B cell (primary cell): ENCODE measurements at regions not wholly inside any gene's neighbourhood (a gene's known extent, or its start where the extent isn't known, plus 50 kb on each side); places are given as distances from the start of the nearest gene placed in this dataset.

Experiments used
- ATAC-seq: fragments of 200-7000 bp; cut with Tn5 transposase; one replicate; pipeline ENCODE4 v1.10.0; 2021; ENCODE audit warnings: low read depth, mild to moderate bottlenecking, moderate number of reproducible peaks, moderate library complexity
- CTCF ChIA-PET: fragments of 350-600 bp; sonication (Branson Sonifier 250); formaldehyde crosslinking; loops from one replicate; lab custom pipeline; 2021; ENCODE audit warnings: antibody characterized with exemption, inconsistent platforms; lab: Charles Lee
- POLR2A ChIA-PET: fragments of 350-600 bp; sonication (Branson Sonifier 250); formaldehyde crosslinking; loops from one replicate; lab custom pipeline; 2021; ENCODE audit warnings: antibody characterized with exemption; lab: Charles Lee
- DNase-seq: peaks from one replicate; pipeline ENCODE4 v3.0.0; 2013
- H2AFZ ChIP-seq: 2 replicates; pipeline ENCODE4 v1.6.1; 2012; ENCODE audit warnings: mild to moderate bottlenecking, low read depth, low read length; ENCODE audit not compliant: insufficient read depth, poor library complexity, severe bottlenecking
- H3K27ac ChIP-seq, 2 donors: 1 replicate in 1 of 2; 2 replicates in 1 of 2; pipeline ENCODE4 v1.5.1; 2012 to 2013; ENCODE audit warnings: low read length in 2 of 2, mild to moderate bottlenecking in 2 of 2, moderate library complexity in 1 of 2
- H3K27me3 ChIP-seq, 4 experiments: fragments of 200-600 bp in 1 of 4; sonication (generic) in 1 of 4; replicated peaks in 1 of 4; 1 replicate in 2 of 4; 2 replicates in 2 of 4; pipeline versions ENCODE4 v1.6.1 to v1.7.0; 2013 to 2016; ENCODE audit warnings: low read length in 3 of 4, mild to moderate bottlenecking in 2 of 4, mixed read lengths in 1 of 4, moderate library complexity in 1 of 4; ENCODE audit not compliant: insufficient read depth in 4 of 4, control insufficient read depth in 3 of 4; ENCODE audit errors: control extremely low read depth in 1 of 4
- H3K36me3 ChIP-seq, 2 experiments: replicated peaks in 1 of 2; 1 replicate in 1 of 2; 2 replicates in 1 of 2; pipeline versions ENCODE4 v1.6.1 to v1.7.1; 2013; ENCODE audit warnings: low read length in 1 of 2; ENCODE audit not compliant: insufficient read depth in 2 of 2, control insufficient read depth in 1 of 2; ENCODE audit errors: control extremely low read depth in 1 of 2, extremely low read depth in 1 of 2
- H3K4me1 ChIP-seq, 2 donors: fragments of 200-600 bp in 1 of 2; sonication (generic) in 1 of 2; 1 replicate in 1 of 2; 2 replicates in 1 of 2; pipeline versions ENCODE4 v1.5.1 to v1.6.1; 2013 to 2017; ENCODE audit warnings: low read length in 2 of 2; ENCODE audit not compliant: control insufficient read depth in 2 of 2, insufficient read depth in 2 of 2
- H3K4me2 ChIP-seq: replicated peaks from 2 replicates; pipeline ENCODE3; 2012; ENCODE audit warnings: mild to moderate bottlenecking, low read depth, low read length; ENCODE audit not compliant: poor library complexity, severe bottlenecking
- H3K4me3 ChIP-seq, 5 experiments: fragments of 200-600 bp in 1 of 5; sonication (generic) in 1 of 5; 1 replicate in 3 of 5; 2 replicates in 2 of 5; pipeline versions ENCODE4 v1.5.1 to v1.7.0; 2011 to 2016; ENCODE audit warnings: low read length in 4 of 5, mild to moderate bottlenecking in 4 of 5, low read depth in 2 of 5, control low read depth in 1 of 5, moderate library complexity in 1 of 5; ENCODE audit not compliant: insufficient read depth in 1 of 5; ENCODE audit errors: control extremely low read depth in 1 of 5, extremely low read depth in 1 of 5
- H3K79me2 ChIP-seq: fragments of 200-600 bp; sonication (generic); one replicate; pipeline ENCODE4 v1.6.0; 2016; ENCODE audit warnings: low read length; ENCODE audit not compliant: control insufficient read depth, insufficient read depth
- H3K9ac ChIP-seq: fragments of 200-600 bp; sonication (generic); 2 replicates; pipeline ENCODE4 v1.6.1; 2017; ENCODE audit warnings: mild to moderate bottlenecking, low read length, moderate library complexity
- H3K9me3 ChIP-seq, 3 donors: one replicate each; pipeline versions ENCODE4 v1.6.1 to v1.7.1; 2013; ENCODE audit warnings: low read length in 2 of 3; ENCODE audit not compliant: control insufficient read depth in 2 of 3, insufficient read depth in 1 of 3; ENCODE audit errors: control extremely low read depth in 1 of 3
- H4K20me1 ChIP-seq: 2 replicates; pipeline ENCODE4 v1.6.0; 2012; ENCODE audit warnings: mild to moderate bottlenecking, low read length; ENCODE audit not compliant: insufficient read depth, control insufficient read depth, poor library complexity, severe bottlenecking
- H3K27ac Mint-ChIP-seq: one replicate; pipeline ENCODE4 v1.8.0; 2021; ENCODE audit warnings: mixed read lengths
- H3K27me3 Mint-ChIP-seq: one replicate; pipeline ENCODE4 v1.8.0; 2021; ENCODE audit warnings: mixed read lengths
- H3K4me1 Mint-ChIP-seq: one replicate; pipeline ENCODE4 v1.8.0; 2021; ENCODE audit warnings: mixed read lengths
- H3K4me3 Mint-ChIP-seq: one replicate; pipeline ENCODE4 v1.8.0; 2021; ENCODE audit warnings: mixed read lengths
- H3K9me3 Mint-ChIP-seq: one replicate; pipeline ENCODE4 v1.8.0; 2022; ENCODE audit warnings: mixed read lengths; ENCODE audit not compliant: insufficient read depth
- EZH2 ChIP-seq: IDR thresholded peaks from 2 replicates; pipeline ENCODE4 v1.6.1; 2012; ENCODE audit warnings: borderline replicate concordance, low read depth, mild to moderate bottlenecking, moderate library complexity, low read length; ENCODE audit not compliant: insufficient read depth, poor library complexity, severe bottlenecking
- WGBS: methylation state at CpG from one replicate; pipeline ENCODE4 v1.1.5; 2013; ENCODE audit warnings: missing lambda C conversion rate; ENCODE audit not compliant: insufficient coverage; 5-methylcytosine and 5-hydroxymethylcytosine counted together
- intact Hi-C: fragments of 100-400 bp; cut with micrococcal nuclease; formaldehyde crosslinking; loops from one replicate; pipeline ENCODE4 v1.10.0; 2022
- TF ChIP-seq, protein P1 (sequence below): fragments of 200-600 bp; IDR thresholded peaks from one replicate; pipeline ENCODE4 v1.8.0; 2022; ENCODE audit warnings: antibody characterized with exemption, mild to moderate bottlenecking

DNA sequence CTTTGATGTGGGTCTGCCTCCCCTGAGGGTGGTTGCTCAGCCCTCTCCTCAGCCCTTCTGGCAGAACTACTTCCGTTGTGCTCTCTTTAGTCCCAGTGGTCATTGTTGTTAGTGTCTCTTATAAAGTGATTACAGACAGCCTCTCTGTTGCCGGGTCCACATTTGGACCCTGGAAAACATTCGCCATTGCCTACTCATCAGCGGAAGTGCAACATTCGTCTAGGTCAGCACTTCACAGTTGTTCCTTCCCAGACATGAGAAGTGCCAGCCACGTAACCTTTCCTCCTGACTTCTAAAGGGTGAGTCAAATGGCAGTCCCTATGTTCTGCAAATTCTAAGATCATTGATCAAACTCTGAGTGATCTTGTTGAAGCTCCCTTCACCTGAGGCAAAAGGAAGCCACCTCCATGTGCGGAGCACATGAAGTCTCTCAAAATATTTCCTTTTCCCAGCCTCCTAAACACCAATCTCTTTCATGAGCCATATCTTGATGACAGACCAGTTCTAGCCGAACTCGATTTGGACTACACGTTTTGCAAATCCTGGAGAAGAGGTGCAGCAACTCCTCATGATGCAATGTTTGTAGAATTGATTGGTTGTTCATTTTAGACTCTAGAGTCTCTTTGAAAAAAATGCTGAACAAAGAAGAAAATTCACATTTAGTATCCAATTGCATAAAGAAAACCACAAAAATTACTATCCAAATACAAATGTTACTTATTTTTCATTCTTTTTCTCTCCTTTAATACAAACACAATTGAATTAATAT lies 163.8 kb downstream of the RPL10L start:
- H4K20me1 ChIP-seq = no peaks in the 10 kb centered on the region
- Mint-ChIP-seq H3K9me3 (peaks cover 4% of the 10 kb centered on the region), H3K27ac (no peak overlapping the region), H3K4me3 (no peak overlapping the region), H3K27me3 (no peaks in the 10 kb centered on the region), H3K4me1 (peaks cover 2% of the 10 kb centered on the region)
- no peak overlapping the region for H3K27ac ChIP-seq
- 96% methylated on average over 7 of the region's 10 CpGs for WGBS
- intact Hi-C loops = no loop called here
- no peaks in the 10 kb centered on the region for H3K79me2 ChIP-seq
- ChIA-PET CTCF (no interaction called here), POLR2A (no interaction called here)
- no peaks in the 10 kb centered on the region for H3K27me3 ChIP-seq
- H3K36me3 ChIP-seq = no peaks in the 10 kb centered on the region
- H2AFZ ChIP-seq = no peak overlapping the region
- no peak for ATAC-seq
- H3K4me3 ChIP-seq = no peak overlapping the region
- H3K9ac ChIP-seq = no peak overlapping the region
- H3K9me3 ChIP-seq = no peaks in the 10 kb centered on the region
- no peaks in the 10 kb centered on the region for H3K4me1 ChIP-seq
- H3K4me2 ChIP-seq = no peak overlapping the region
- no peak for DNase-seq
- TF ChIP-seq, protein P1, sequence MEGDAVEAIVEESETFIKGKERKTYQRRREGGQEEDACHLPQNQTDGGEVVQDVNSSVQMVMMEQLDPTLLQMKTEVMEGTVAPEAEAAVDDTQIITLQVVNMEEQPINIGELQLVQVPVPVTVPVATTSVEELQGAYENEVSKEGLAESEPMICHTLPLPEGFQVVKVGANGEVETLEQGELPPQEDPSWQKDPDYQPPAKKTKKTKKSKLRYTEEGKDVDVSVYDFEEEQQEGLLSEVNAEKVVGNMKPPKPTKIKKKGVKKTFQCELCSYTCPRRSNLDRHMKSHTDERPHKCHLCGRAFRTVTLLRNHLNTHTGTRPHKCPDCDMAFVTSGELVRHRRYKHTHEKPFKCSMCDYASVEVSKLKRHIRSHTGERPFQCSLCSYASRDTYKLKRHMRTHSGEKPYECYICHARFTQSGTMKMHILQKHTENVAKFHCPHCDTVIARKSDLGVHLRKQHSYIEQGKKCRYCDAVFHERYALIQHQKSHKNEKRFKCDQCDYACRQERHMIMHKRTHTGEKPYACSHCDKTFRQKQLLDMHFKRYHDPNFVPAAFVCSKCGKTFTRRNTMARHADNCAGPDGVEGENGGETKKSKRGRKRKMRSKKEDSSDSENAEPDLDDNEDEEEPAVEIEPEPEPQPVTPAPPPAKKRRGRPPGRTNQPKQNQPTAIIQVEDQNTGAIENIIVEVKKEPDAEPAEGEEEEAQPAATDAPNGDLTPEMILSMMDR = no peak
- no peak for TF ChIP-seq EZH2

- H3K9ac ChIP-seq = no peak overlapping the region
Measured at GRCh38 chr14:46482200-46482599, 169.4 kb downstream of the RPL10L start.

More at GRCh38 chr14:46482200-46482599, 169.4 kb downstream of the RPL10L start:
- H3K4me1 ChIP-seq = no peaks in the 10 kb centered on the region
- H3K4me3 ChIP-seq = no peak overlapping the region
- no peaks in the 10 kb centered on the region for H3K27me3 ChIP-seq
- no peaks in the 10 kb centered on the region for H3K79me2 ChIP-seq
- H2AFZ ChIP-seq = no peak overlapping the region
- Mint-ChIP-seq H3K9me3 (peaks cover 5% of the 10 kb centered on the region), H3K4me1 (no peaks in the 10 kb centered on the region), H3K27ac (no peak overlapping the region), H3K4me3 (no peak overlapping the region), H3K27me3 (no peaks in the 10 kb centered on the region)
- H3K27ac ChIP-seq = no peak overlapping the region
- CTCF ChIA-PET = no interaction called here
- ATAC-seq (no peak), DNase-seq (no peak)
- TF ChIP-seq, protein P1 = no peak
- H3K9me3 ChIP-seq = peaks cover 0 to 1% (median 0%) of the 10 kb centered on the region in 3 donors
- H3K4me2 ChIP-seq = no peak overlapping the region
- intact Hi-C loops = no loop called here
- POLR2A ChIA-PET = no interaction called here
- H3K36me3 ChIP-seq = no peaks in the 10 kb centered on the region
- no peaks in the 10 kb centered on the region for H4K20me1 ChIP-seq
